Renal cortical epithelial cell (primary cell): ENCODE measurements at regions not wholly inside any gene's neighbourhood (a gene's known extent, or its start where the extent isn't known, plus 50 kb on each side); places are given as distances from the start of the nearest gene placed in this dataset.
"Not testable (repeated sequence)": the region's sequence is repeated elsewhere in the genome, so short reads cannot be mapped to it uniquely, and the experiment has no call there.

Source experiments
- DNase-seq: peaks from one replicate; pipeline ENCODE4 v3.0.0-alpha.2; 2011; ENCODE audit warnings: low read depth

DNA sequence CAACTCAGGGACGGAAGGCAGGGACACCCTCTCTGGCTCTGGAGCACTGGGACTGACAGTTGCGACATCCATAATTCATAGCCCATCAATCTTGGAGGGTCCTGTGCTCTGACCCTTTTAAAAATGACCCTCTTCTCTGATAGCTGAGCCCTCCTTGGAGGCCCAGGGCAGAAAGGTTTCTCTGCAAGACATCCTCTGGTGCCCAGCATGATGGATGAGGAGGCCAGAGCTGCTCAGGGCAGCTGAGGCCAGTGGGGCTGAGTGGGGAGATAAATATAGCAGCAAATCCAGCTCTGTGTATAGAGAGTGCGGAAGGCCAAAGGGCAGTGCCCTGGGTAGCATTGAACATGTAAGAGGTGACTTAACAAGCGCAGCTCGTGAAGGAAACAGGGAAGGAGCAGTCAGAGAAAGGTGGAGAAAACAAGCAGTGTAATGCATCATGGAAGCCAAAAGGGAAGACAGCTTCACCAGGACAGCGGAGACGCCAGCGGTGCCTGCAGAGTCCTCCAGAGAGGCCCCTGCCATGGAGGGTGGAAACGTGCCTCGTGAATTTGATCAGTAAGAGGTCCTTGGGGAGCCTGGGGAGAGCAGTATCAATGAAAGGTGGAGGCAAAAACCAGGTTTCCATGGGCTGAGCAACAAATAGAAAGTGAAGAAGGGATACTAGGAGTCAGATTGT lies 50.4 kb upstream of the FMOD start:
- DNase-seq, result no peak

DNA sequence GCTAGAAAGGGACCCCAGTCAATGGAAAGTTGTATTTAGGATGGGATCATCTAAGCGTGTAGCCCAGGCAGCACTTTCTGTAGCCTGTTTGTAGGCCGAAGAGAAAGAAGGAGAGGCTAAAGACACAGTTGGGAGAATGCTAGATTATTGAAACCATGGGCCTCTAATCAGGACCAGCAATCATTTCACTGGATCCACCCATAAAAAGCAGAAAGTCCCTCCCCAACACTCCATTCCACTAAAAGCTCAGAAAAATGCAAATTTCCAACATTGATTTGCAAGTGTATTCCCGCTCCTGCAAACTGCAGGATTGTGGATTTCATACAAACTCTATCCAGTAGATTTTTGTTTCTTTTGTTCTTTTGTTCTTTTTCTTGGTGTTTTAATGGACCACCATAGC lies 51.2 kb upstream of the FMOD start:
- no peak for DNase-seq

DNA sequence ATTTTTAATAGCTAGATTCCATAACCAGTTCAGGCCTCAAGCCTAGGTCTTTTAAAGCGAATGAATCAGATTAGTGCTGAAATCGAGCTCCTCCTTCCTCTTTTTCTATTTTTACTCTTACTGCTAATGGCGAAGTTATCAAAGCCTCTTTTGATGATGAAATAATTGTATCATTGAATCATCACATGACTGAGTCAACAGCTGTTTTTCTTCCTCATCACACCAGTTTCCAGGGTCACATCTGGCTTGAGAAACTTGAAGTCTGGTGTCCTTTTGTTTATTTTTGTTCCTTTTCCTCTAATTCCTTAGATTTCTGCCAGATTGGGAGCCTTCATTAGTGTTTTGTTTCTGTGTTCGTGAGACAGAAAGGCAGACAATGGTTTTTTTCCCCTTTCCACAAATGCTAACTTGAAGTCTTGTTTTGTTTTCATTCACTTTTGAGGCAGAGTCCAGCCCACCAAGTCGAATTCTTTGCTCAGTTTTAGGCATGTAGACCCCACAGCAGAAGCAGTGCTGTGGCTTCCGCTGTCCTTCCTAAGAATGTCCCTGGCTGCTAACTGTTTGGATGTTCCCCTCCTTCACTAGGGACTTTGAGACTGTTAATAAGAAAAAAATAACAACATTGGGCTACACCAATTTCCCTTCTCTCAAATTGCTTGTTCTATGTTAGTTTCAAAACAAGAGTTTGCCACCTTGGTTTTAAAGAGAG lies 51.9 kb upstream of the FMOD start:
- peak; percentile 11 for DNase-seq

DNA sequence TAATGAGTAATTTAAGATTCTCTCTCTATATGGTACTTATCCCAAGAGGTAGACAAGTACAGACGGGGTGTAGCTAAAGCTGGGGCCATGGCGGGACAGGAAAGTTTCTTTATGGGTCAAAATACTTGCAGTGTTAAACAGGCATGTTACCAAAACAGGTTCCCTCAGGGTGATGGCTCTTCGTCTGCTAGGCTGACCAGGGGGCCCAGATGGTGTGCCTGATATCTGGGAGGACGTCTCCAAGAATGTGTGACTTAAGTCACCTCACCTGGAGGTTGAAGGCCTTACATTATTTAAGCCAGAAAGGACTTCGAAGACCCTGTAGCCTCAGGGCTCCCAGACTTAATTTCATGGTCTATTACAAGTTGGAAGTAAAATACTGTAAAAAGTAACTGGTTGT lies 52.7 kb upstream of the FMOD start:
- no peak for DNase-seq

DNA sequence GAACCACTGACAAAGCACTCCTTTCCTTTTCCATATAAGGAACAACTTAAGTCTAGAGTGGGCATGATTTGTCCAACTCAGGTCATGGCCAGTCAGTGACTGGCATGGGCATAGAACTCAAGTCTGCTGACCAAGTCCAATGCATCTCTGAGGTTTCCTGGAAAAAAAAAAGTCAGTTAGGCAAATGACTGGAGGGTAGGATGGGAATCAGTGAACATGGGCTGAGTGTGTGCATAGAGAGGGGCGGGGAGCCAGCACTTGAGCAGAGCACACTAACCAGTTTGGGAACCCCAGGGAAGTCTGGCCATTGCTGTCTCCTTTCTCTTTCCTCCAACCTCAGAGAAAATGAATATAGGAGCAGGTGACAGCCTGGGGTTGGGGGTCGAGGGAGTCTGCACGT lies 53.6 kb upstream of the FMOD start:
- DNase-seq, result no peak

DNA sequence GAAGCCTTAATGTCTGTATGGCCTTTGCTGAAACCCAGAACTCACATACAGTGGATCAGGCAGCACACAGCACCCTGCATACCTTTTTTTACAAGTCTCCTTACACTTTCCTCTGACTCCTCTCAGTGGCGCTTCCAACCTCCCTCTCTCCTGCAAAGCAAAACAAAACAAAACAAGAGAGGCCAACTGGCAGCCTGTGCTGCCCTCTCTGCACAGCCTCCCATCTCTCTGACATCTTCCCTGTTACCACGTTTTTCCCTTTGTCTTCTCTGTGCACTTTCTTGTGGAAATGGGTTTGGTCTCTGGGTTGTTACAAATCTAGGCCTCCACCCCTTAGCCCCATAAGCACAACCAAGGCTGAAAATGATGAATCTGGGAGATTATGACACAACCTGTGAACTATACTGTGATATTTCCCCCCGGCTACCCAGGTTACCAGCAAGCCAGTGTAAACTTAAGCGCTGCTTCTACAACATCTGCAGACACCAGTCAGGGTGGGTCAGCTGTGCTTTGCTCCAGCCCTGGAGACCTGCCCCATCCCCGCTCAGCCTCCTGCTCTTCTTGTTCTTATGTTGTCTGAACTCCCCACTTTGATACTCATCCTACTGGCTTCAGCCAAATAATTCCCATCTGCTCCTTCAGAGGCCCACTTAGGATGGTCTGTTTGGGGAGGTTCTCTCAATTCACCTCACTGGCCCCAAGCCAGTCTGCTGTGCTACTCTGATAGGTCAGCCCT lies 54.9 kb upstream of the FMOD start:
- DNase-seq, result no peak

DNA sequence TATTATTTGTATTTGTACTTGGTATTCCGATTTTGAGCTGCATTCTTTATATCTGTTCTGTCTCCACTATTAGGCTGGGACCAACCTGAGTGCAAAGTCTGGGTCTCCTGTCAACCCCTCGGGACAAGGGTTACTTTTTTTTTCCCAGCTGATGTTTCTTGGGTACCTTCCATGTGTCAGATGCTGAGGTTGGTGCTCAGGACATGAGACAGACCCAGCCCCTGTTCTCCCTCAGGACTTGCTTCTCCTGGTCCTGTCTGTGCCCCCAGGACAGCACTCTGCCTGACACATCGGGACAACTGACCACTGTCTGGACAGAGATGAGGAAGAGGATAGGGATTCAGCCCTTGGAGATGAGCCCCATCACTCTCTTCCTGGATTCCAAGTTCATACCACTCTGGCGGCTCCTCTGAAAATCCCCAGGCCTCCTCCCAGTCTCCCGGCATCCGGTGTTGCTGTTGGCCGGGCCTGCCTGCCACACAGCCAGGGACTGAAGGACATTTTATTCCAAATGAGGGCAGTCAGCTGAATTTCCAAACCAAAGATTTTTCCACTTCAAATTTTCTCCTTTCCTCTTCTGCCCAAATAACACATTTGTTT lies 55.6 kb upstream of the FMOD start:
- DNase-seq, result no peak

DNA sequence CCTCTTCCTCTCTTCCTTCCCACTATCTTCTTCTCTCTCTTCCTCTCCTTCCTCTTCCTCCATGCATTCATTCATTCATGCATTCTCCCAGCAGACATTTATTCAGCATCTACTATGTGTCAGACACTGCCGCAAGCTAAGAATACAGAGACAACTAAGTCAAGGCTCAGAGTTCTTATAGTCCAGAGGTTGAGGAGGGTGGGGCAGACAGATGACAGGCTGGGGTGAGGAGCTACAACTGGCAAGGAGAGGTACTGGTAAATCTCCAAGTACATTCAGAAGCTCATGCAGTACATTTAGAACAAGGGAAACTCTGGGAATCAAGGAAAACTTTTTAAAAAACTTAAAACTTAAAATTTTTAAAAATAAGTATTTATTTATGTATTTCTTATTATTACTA lies 56.4 kb upstream of the FMOD start:
- no peak for DNase-seq

DNA sequence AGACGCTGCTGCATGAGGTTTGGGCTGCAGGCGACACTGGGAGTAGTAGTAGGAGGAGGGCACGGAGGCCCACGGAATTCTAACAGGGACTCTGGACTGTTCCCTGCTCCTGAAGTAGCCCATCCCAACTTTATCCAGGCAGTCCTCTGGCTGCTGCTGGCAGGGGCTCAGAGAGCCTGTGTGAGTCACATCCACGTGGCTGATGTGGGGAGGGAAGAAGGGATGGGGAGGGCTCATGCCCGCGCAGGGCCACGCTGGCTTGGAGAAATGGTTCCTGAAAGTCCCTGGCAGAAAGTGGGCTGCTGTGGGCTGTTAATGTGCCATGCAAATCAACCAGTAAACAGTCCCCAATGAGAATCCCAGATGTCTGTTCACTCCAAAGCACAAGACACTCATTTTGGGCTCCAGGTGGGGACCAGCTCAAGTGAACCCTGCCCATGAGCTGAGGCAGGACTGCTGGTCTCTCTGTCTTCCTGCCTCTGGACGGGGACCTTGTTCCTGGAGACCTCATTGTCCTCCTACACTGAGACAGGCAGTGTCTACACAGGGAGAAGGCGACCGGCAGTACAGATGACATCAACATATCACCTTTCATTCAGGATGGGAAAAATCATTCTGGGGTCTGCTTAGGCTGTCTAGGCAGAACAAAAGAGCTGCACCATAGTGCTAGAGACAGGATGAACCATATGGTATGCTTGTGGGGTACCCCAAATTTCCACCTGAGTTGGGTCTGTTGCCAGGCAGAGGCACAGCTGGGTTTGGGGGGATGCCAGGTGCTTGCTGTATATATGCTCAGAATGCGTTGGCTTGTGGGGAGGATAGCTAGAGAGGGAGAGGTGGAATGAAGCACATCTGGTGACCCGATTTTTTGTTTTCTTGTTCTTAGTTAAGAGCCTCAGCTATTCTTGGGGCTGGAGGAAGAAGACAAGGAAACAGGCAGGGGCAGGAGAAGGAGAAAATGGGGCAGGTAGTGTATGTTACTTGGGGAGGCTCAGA lies 57.9 kb upstream of the FMOD start:
- peak; percentile 58 for DNase-seq

DNA sequence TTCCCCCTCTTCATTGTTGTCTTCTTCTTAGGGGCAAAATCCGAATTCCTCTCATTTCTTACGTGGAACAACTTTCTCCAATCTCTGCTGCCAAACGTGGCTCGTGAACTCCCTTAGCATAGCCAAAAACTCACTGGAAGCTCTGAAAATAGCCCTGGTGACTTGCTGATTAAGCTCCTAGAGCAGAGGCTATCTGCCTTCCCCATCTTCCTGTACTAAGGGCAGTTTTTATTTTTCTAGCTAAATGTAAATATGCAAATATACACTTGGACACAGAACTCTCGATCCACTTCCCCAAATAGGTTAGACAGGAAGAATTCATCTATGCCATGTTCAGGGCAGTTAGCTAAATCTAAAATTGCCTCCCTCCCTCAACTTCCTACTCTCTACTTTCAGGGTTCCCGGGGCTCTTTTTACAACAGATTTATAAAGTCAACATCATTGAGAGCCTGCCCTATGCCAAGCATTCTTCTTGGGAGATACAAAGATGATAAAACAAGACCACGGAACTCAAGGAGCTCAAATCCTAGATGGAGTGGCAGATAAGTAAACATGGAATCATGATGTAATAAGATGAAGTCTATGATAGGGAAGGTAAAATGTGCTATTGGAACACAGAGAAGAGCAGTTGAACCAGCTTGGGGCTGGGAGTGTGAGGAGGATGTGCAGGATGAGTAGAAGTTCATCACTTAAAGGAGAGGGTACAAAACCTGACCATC lies 59.4 kb upstream of the FMOD start:
- no peak for DNase-seq

DNA sequence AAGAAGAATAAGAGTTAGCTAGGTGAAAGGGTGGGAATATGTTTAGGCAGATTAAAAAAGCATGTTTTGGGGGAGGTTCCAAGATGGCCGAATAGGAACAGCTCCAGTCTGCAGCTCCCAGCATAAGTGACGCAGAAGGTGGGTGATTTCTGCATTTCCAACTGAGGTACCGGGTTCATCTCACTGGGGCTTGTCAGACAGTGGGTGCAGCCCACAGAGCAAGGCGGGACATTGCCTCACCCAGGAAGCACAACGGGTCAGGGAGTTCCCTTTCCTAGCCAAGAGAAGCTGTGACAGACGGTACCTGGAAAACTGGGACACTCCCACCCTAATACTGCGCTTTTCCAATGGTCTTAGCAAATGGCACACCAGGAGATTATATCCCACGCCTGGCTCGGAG lies 60.5 kb upstream of the FMOD start:
- DNase-seq, result not testable (repeated sequence)

DNA sequence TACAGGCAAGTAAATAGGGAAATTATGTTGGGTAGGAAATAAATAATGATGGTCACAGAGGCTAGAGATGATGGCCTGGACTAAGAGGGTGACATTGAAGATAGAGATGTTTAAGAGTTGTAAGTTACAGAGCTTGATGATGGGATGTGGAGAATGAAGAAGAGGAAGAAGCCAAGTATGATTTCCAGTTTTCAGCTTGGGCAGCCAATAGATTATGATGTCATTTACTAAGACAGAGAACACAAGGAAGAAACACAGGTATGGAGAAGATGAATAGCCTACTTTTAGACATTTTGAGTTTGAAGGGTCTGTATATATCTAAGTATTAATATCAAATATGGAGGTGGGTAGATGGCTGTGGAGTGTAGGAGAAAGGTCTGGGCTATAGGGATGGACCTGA lies 56.0 kb upstream of the PRELP start:
- DNase-seq, result no peak

DNA sequence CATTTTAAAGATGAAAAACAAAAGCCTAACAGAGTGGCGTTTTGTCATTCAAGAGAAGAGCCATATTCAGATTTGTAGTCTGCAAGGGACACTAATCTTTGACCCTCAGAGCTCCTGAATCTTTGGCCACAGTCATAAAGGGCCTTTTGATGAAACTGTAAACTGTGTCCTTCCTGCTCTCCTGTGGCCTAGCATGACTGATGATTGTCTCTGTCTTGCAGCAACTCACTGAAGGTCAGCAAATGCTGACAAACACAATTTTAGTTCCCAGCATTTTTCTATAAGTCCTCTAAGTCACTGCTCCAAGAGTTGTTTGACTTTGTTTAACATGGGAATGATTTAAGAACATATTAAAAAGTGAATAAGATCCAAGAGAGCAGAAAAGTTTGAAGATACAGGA lies 55.3 kb upstream of the PRELP start:
- no peak for DNase-seq

DNA sequence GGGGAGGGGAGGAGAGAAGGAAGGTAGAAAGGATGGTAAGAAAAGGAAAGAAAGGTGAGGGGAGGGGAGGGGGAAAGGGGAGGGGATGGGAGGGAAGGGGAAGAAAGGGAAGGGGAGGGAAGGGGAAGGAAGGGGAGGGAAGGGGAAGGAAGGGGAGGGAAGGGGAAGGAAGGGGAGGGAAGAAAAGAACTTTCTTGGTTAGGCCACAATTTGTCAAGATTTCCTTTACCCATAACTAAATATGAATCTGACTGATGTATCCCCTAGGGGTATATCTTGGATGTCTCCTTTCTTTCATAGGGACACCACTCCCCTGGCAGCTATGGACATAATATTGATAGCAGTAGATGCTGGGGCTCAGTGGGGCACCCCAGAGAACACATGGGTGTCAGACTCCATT lies 54.4 kb upstream of the PRELP start:
- no peak for DNase-seq

DNA sequence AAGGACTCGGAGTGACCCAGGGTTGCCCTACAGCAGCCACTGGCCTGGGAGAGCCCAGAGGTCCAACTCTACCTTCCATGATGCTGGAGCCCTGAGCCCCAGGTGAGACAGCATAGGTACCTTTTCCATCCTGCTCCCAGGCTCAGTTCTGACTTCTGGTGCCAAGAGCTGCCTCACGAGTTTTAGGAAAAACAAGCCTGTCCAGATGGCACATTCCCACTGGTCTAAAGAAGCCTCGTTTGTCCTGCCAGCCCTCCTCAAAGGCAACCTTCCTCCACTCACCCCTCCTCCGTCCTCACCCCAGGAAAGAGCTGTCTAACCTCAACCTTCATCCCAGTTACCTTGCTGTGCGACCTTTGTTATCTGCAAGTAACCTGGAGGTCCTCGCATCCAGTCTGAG lies 53.5 kb upstream of the PRELP start:
- no peak for DNase-seq

DNA sequence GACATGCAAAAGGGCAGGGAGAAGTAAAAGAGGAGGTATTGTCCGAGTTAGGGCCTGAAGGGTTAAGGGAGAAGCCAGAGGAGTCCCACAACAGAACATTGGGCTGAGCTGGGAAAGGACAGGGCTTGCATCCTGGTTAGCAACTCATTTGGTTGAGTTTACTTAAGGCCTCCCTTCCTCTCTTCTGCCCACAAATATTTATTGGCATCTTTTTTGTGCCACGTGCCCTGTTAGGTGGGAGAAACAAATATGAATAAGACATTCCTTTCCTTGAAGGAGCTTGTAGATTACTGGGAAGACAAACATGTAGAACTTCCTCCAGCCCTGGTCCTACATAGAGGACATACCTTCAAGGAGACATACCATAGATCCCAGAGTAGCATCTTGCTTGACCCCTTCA lies 53.0 kb upstream of the PRELP start:
- DNase-seq, result no peak

DNA sequence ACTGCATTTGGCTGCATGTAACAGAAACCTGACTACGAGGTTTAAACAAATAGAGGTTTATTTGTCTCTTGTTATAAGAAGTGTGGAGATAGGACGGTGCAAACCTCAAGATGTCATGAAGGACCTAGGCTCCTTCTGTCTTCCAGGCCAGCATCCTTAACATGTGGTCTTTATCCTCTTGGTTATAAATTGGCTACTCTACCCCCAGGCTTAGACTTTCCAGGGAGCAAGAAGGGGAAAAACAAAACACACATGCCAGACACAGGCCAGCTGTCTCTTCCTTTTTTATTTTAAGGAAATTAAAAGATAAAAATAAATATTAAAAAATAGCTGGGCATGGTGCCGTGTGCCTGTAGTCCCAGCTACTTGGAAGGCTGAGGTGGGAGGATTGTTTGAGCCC lies 51.3 kb upstream of the PRELP start:
- DNase-seq, result no peak

DNA sequence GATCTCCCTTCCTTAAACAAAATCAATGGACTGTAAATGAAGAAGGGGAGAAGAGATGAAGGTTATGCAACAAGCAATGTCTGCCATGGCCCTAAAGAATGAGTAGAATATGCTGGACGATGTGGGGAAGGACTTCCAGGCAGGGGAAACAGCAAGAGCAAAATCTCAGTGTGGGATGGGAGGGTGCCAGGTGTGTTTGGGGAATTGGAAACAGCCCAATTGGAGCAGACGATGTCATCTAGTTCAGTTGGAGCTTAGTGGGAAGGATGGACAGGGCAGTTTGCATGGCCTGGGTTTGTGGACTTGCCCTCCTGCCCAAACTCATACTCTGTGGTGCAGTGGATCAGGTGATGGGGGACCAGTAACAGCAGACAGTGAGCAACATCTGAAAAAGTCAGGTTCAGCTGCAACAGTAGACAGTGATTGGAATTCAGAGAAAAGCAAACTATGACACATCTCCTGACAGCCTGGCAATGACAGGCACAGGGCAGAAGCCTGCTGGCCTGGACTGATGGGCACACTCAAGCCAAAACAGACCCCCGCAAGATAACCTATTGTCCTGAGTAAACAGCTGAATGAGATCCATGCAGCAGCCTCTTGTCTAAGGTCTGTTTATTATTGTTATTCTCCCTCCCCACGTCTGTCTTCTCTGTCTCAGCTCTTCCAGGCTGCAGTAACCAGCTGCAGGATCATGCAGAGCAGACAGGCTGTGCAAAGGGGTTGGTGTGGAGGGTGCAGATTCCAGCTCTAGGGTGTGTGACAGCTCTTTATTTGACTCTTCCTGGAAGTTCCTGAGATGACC lies 50.5 kb upstream of the PRELP start:
- no peak for DNase-seq

DNA sequence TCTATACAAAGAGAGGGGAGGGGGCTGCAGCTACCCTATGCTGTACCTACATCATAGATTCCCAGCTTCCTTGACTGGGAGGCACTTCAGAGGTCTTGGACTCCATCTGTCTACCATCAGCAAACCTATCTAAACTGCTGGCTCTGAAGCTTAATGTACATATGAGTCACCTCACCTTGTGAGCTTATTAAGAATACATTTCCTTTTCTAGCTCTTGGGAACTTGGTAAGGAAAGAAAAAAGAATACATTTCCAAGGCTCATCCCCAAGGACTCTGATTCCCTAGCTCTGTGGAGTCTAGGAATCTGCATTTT lies 50.0 kb upstream of the PRELP start:
- peak; percentile 36 for DNase-seq
